Thyroid gland (tissue), 4 donors: ENCODE measurements at regions not wholly inside any gene's neighbourhood (a gene's known extent, or its start where the extent isn't known, plus 50 kb on each side); places are given as distances from the start of the nearest gene placed in this dataset.

Experiments
- DNase-seq, 2 donors: peaks; one replicate each; pipeline ENCODE4 v3.0.0-alpha.2; 2019
- H3K27ac ChIP-seq, 3 donors: fragments of 200-600 bp; sonication (generic); 1 replicate in 2 of 3; 2 replicates in 1 of 3; pipeline ENCODE4 v1.5.1; 2016 to 2019; ENCODE audit warnings: mild to moderate bottlenecking in 1 of 3, moderate library complexity in 1 of 3
- H3K27me3 ChIP-seq: fragments of 200-600 bp; sonication (generic); one replicate; pipeline ENCODE4 v1.5.1; 2019
- H3K36me3 ChIP-seq, 2 donors: fragments of 200-600 bp; sonication (generic); one replicate each; pipeline ENCODE4 v1.5.1; 2016 to 2019
- H3K4me1 ChIP-seq, 2 donors: fragments of 200-600 bp; sonication (generic); one replicate each; pipeline ENCODE4 v1.5.1; 2017 to 2019
- H3K4me3 ChIP-seq, 3 donors: fragments of 200-600 bp; sonication (generic); replicated peaks in 1 of 3; 1 replicate in 2 of 3; 2 replicates in 1 of 3; pipeline ENCODE4 v1.5.1; 2016; ENCODE audit warnings: mild to moderate bottlenecking in 1 of 3
- H3K9me3 ChIP-seq: fragments of 200-600 bp; sonication (generic); one replicate; pipeline ENCODE4 v1.5.1; 2017
- POLR2A ChIP-seq, 2 donors: fragments of 450-650 bp; IDR thresholded peaks; one replicate each; pipeline ENCODE4 v1.6.1; 2017; ENCODE audit warnings: antibody characterized with exemption in 2 of 2, mild to moderate bottlenecking in 2 of 2, moderate library complexity in 1 of 2
- WGBS, 2 donors: methylation state at CpG; one replicate each; pipeline ENCODE4 v1.1.5; 2017; 5-methylcytosine and 5-hydroxymethylcytosine counted together
- intact Hi-C: fragments of 100-400 bp; cut with DNase I; formaldehyde crosslinking; loops from one replicate; pipeline ENCODE4 v1.15.1; 2023
- TF ChIP-seq, protein P1 (sequence below), 6 experiments: fragments of 200-600 bp in 3 of 6; fragments of 450-650 bp in 3 of 6; sonication (generic) in 3 of 6; IDR thresholded peaks; one replicate each; pipeline ENCODE4 v1.5.1; 2016 to 2019; ENCODE audit warnings: antibody characterized with exemption in 6 of 6, mild to moderate bottlenecking in 2 of 6, inconsistent platforms in 1 of 6, moderate library complexity in 1 of 6

GRCh38 chr14:101227611-101228594, 324.4 kb upstream of the RTL1 start:
- Histone ChIP-seq H3K27me3 (no peaks in the 10 kb centered on the region), H3K9me3 (no peaks in the 10 kb centered on the region), H3K36me3 (no peaks in the 10 kb centered on the region), H3K27ac (no peak overlapping the region), H3K4me1 (no peaks in the 10 kb centered on the region), H3K4me3 (no peak overlapping the region)
- WGBS, 2 donors: 87% methylated on average over 40 of the region's 41 CpGs
- DNase-seq: no peak
- intact Hi-C loops: no loop called here
- no peak for TF ChIP-seq POLR2A (IDR thresholded peaks at IDR 0.05)
- TF ChIP-seq, protein P1, sequence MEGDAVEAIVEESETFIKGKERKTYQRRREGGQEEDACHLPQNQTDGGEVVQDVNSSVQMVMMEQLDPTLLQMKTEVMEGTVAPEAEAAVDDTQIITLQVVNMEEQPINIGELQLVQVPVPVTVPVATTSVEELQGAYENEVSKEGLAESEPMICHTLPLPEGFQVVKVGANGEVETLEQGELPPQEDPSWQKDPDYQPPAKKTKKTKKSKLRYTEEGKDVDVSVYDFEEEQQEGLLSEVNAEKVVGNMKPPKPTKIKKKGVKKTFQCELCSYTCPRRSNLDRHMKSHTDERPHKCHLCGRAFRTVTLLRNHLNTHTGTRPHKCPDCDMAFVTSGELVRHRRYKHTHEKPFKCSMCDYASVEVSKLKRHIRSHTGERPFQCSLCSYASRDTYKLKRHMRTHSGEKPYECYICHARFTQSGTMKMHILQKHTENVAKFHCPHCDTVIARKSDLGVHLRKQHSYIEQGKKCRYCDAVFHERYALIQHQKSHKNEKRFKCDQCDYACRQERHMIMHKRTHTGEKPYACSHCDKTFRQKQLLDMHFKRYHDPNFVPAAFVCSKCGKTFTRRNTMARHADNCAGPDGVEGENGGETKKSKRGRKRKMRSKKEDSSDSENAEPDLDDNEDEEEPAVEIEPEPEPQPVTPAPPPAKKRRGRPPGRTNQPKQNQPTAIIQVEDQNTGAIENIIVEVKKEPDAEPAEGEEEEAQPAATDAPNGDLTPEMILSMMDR (IDR thresholded peaks at IDR 0.05): no peak

GRCh38 chr14:101228949-101229541, 325.5 kb upstream of the RTL1 start:
- Histone ChIP-seq H3K4me3 (no peak overlapping the region), H3K36me3 (no peaks in the 10 kb centered on the region)
- 90 to 93% methylated on average over 17 of the region's 17 CpGs for WGBS, 2 donors

GRCh38 chr14:101229666-101230065, 326.1 kb upstream of the RTL1 start:
- DNase-seq: no peak
- no peak overlapping the region for H3K4me3 ChIP-seq
- H3K27me3 ChIP-seq: no peaks in the 10 kb centered on the region
- intact Hi-C loops: loop anchor here (10.0 kb wide), 1 partner anchor 565 kb away; no protein-coding TSS in a partner anchor
- 82 to 86% methylated on average over 10 to 18 of the region's 27 CpGs for WGBS, 2 donors
- no peaks in the 10 kb centered on the region for H3K4me1 ChIP-seq
- no peak for TF ChIP-seq POLR2A (IDR thresholded peaks at IDR 0.05)
- TF ChIP-seq, protein P1 (IDR thresholded peaks at IDR 0.05): no peak
- no peaks in the 10 kb centered on the region for H3K9me3 ChIP-seq
- no peaks in the 10 kb centered on the region for H3K36me3 ChIP-seq
- no peak overlapping the region for H3K27ac ChIP-seq

More at GRCh38 chr14:101228949-101229541, 325.5 kb upstream of the RTL1 start:
- no peaks in the 10 kb centered on the region for H3K4me1 ChIP-seq
- no peak for DNase-seq
- H3K27me3 ChIP-seq: no peaks in the 10 kb centered on the region
- TF ChIP-seq, protein P1 (IDR thresholded peaks at IDR 0.05): no peak
- TF ChIP-seq POLR2A (IDR thresholded peaks at IDR 0.05): no peak
- no peaks in the 10 kb centered on the region for H3K9me3 ChIP-seq
- intact Hi-C loops: no loop called here
- no peak overlapping the region for H3K27ac ChIP-seq

- no peak for TF ChIP-seq POLR2A (IDR thresholded peaks at IDR 0.05)
- TF ChIP-seq, protein P1 (IDR thresholded peaks at IDR 0.05): no peak
- Histone ChIP-seq H3K9me3 (no peaks in the 10 kb centered on the region), H3K27ac (no peak overlapping the region), H3K36me3 (no peaks in the 10 kb centered on the region), H3K27me3 (no peaks in the 10 kb centered on the region), H3K4me1 (no peaks in the 10 kb centered on the region), H3K4me3 (no peak overlapping the region)
- WGBS, 2 donors: 83 to 88% methylated on average over 13 to 14 of the region's 15 CpGs
- no peak for DNase-seq
- intact Hi-C loops: loop anchor here (10.0 kb wide), 1 partner anchor 566 kb away; no protein-coding TSS in a partner anchor
Observed at GRCh38 chr14:101230161-101230850, 326.8 kb upstream of the RTL1 start.
